ENCODE measurements at regions not wholly inside any gene's neighbourhood (a gene's known extent, or its start where the extent isn't known, plus 50 kb on each side); places are given as distances from the start of the nearest gene placed in this dataset.
A peak's percentile ranks its signal among the peaks of the same experiment; 100 is the strongest.

DNA sequence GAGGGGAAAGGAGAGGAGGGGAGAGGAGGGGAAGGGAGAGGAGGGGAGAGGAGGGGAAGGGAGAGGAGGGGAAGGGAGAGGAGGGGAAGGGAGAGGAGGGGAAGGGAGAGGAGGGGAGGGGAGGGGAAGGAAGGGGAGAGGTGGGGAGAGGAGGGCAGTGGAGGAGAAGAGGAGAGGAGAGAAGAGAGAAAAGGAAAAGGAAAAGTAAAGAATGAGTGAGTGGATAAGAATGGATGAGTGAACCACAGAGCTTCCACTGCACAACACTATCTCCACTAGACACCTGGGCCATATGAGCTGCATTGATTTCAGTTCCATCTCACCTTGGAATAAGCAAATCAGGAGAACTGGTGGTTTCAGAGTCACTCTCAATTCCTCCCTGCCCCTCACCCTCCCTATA, 204.1 kb upstream of the TOX3 start:
- H3K4me1 ChIP-seq (ENCODE audit: insufficient read depth, low read length) = no peaks in the 10 kb centered on the region
- ChIA-PET POLR2A (no interaction called here), CTCF (ENCODE audit: low intra/inter-chr PET ratio, low total read pairs) (no interaction called here)
- DNase-seq (ENCODE audit: low spot score) = no peak
- no peak for FAIRE-seq
- TF ChIP-seq ZNF816 (CRISPR knock-in tag; IDR thresholded peaks at IDR 0.05; ENCODE audit: borderline replicate concordance) (no peak), ETV6 (CRISPR knock-in tag; conservative IDR thresholded peaks at IDR 0.05) (no peak), TOPORS (CRISPR knock-in tag; IDR thresholded peaks at IDR 0.05) (no peak), HNRNPK (IDR thresholded peaks at IDR 0.05; ENCODE audit: low read depth, low read length, poor library complexity, severe bottlenecking) (peak; percentile 91), ZNF552 (CRISPR knock-in tag; IDR thresholded peaks at IDR 0.05; ENCODE audit: borderline replicate concordance) (no peak), ARNTL (CRISPR knock-in tag; IDR thresholded peaks at IDR 0.05) (no peak), MYNN (CRISPR knock-in tag; IDR thresholded peaks at IDR 0.05; ENCODE audit: low read depth) (no peak), JARID2 (CRISPR knock-in tag; IDR thresholded peaks at IDR 0.05; ENCODE audit: insufficient replicate concordance) (no peak), AKAP8 (CRISPR knock-in tag; IDR thresholded peaks at IDR 0.05) (no peak), SNAPC2 (CRISPR knock-in tag; IDR thresholded peaks at IDR 0.05) (no peak), PCBP1 (IDR thresholded peaks at IDR 0.05; ENCODE audit: borderline replicate concordance, low read depth, low read length) (peak; percentile 74; the same call in 1 of the 2 replicates), MLLT10 (CRISPR knock-in tag; IDR thresholded peaks at IDR 0.05) (no peak)
- TF ChIP-seq, protein P1, sequence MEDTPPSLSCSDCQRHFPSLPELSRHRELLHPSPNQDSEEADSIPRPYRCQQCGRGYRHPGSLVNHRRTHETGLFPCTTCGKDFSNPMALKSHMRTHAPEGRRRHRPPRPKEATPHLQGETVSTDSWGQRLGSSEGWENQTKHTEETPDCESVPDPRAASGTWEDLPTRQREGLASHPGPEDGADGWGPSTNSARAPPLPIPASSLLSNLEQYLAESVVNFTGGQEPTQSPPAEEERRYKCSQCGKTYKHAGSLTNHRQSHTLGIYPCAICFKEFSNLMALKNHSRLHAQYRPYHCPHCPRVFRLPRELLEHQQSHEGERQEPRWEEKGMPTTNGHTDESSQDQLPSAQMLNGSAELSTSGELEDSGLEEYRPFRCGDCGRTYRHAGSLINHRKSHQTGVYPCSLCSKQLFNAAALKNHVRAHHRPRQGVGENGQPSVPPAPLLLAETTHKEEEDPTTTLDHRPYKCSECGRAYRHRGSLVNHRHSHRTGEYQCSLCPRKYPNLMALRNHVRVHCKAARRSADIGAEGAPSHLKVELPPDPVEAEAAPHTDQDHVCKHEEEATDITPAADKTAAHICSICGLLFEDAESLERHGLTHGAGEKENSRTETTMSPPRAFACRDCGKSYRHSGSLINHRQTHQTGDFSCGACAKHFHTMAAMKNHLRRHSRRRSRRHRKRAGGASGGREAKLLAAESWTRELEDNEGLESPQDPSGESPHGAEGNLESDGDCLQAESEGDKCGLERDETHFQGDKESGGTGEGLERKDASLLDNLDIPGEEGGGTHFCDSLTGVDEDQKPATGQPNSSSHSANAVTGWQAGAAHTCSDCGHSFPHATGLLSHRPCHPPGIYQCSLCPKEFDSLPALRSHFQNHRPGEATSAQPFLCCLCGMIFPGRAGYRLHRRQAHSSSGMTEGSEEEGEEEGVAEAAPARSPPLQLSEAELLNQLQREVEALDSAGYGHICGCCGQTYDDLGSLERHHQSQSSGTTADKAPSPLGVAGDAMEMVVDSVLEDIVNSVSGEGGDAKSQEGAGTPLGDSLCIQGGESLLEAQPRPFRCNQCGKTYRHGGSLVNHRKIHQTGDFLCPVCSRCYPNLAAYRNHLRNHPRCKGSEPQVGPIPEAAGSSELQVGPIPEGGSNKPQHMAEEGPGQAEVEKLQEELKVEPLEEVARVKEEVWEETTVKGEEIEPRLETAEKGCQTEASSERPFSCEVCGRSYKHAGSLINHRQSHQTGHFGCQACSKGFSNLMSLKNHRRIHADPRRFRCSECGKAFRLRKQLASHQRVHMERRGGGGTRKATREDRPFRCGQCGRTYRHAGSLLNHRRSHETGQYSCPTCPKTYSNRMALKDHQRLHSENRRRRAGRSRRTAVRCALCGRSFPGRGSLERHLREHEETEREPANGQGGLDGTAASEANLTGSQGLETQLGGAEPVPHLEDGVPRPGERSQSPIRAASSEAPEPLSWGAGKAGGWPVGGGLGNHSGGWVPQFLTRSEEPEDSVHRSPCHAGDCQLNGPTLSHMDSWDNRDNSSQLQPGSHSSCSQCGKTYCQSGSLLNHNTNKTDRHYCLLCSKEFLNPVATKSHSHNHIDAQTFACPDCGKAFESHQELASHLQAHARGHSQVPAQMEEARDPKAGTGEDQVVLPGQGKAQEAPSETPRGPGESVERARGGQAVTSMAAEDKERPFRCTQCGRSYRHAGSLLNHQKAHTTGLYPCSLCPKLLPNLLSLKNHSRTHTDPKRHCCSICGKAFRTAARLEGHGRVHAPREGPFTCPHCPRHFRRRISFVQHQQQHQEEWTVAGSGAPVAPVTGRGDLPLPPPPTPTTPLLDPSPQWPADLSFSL (CRISPR knock-in tag; IDR thresholded peaks at IDR 0.05) = no peak
- TF ChIP-seq, protein P2, sequence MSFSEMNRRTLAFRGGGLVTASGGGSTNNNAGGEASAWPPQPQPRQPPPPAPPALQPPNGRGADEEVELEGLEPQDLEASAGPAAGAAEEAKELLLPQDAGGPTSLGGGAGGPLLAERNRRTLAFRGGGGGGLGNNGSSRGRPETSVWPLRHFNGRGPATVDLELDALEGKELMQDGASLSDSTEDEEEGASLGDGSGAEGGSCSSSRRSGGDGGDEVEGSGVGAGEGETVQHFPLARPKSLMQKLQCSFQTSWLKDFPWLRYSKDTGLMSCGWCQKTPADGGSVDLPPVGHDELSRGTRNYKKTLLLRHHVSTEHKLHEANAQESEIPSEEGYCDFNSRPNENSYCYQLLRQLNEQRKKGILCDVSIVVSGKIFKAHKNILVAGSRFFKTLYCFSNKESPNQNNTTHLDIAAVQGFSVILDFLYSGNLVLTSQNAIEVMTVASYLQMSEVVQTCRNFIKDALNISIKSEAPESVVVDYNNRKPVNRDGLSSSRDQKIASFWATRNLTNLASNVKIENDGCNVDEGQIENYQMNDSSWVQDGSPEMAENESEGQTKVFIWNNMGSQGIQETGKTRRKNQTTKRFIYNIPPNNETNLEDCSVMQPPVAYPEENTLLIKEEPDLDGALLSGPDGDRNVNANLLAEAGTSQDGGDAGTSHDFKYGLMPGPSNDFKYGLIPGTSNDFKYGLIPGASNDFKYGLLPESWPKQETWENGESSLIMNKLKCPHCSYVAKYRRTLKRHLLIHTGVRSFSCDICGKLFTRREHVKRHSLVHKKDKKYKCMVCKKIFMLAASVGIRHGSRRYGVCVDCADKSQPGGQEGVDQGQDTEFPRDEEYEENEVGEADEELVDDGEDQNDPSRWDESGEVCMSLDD (CRISPR knock-in tag; IDR thresholded peaks at IDR 0.05; ENCODE audit: borderline replicate concordance) = no peak
- no peaks in the 10 kb centered on the region; a peak in 1 of 5 replicates for H3K27me3 ChIP-seq (ENCODE audit: control insufficient read depth in 1 of 2, insufficient read depth in 2 of 2, low read length in 2 of 2)
- no peak for ATAC-seq
- H2AFZ ChIP-seq (ENCODE audit: low read length) = no peak overlapping the region
- H3K9ac ChIP-seq (ENCODE audit: insufficient read depth, low read depth, low read length) = no peak overlapping the region
- intact Hi-C loops (cut with micrococcal nuclease; ENCODE audit: unreplicated experiment) = no loop called here
- no peak overlapping the region for H3K27ac ChIP-seq (ENCODE audit: extremely low read length, insufficient read depth, low read length)
- no peaks in the 10 kb centered on the region for H3K79me2 ChIP-seq (ENCODE audit: insufficient read depth, low read length)
- no TSS peak for BruUV-seq (replicated peaks)
- no peaks in the 10 kb centered on the region for H4K20me1 ChIP-seq (ENCODE audit: insufficient read depth, low read length)
- in situ Hi-C loops (cut with HindIII; ENCODE audit: extremely low pct_ligation_motif_present, low pct_unique_long_range_greater_than_20kb) = no loop called here
- no peaks in the 10 kb centered on the region for H3K36me3 ChIP-seq (replicated peaks in 1 of 2; ENCODE audit: control insufficient read depth in 1 of 2, insufficient read depth in 2 of 2, low read length in 2 of 2)
- H3K4me3 ChIP-seq (replicated peaks in 1 of 3; ENCODE audit: insufficient read depth in 1 of 3, low read depth in 2 of 3, low read length in 3 of 3) = no peak overlapping the region
- no peak overlapping the region for H3K4me2 ChIP-seq (ENCODE audit: low read depth, low read length)
- H3K9me3 ChIP-seq (ENCODE audit: low read length) = no peaks in the 10 kb centered on the region
